Activated naive CD8-positive, alpha-beta T cell treated with anti-CD3 and anti-CD28 coated beads, Interleukin-2, amount 10 ng/mL, durations not matched to agents 7 days and 5 days (primary cell): ENCODE measurements at regions not wholly inside any gene's neighbourhood (a gene's known extent, or its start where the extent isn't known, plus 50 kb on each side); places are given as distances from the start of the nearest gene placed in this dataset.
"Not testable (repeated sequence)": the region's sequence is repeated elsewhere in the genome, so short reads cannot be mapped to it uniquely, and the experiment has no call there.

ENCODE experiments used
- ATAC-seq: fragments of 150-1000 bp; cut with Tn5 transposase; one replicate; pipeline ENCODE4 v1.10.0; 2021; ENCODE audit warnings: low read depth, moderate library complexity
- POLR2A ChIA-PET: fragments of 350-600 bp; sonication (Branson Sonifier 250); formaldehyde crosslinking; loops from one replicate; lab custom pipeline; 2021; ENCODE audit warnings: antibody characterized with exemption; lab: Charles Lee
- DNase-seq: peaks from one replicate; pipeline ENCODE4 v3.0.0; 2021
- H3K27ac Mint-ChIP-seq: one replicate; pipeline ENCODE4 v1.8.0; 2022; ENCODE audit warnings: mild to moderate bottlenecking, mixed read lengths
- H3K27me3 Mint-ChIP-seq: one replicate; pipeline ENCODE4 v1.8.0; 2022; ENCODE audit warnings: mild to moderate bottlenecking, moderate library complexity, mixed read lengths
- H3K36me3 Mint-ChIP-seq: one replicate; pipeline ENCODE4 v1.8.0; 2021; ENCODE audit warnings: mild to moderate bottlenecking, mixed read lengths
- H3K4me1 Mint-ChIP-seq: one replicate; pipeline ENCODE4 v1.8.0; 2021; ENCODE audit warnings: mixed read lengths
- H3K4me3 Mint-ChIP-seq: one replicate; pipeline ENCODE4 v1.8.0; 2022; ENCODE audit warnings: mild to moderate bottlenecking, moderate library complexity, mixed read lengths
- H3K9me3 Mint-ChIP-seq: one replicate; pipeline ENCODE4 v1.8.0; 2021; ENCODE audit warnings: mixed read lengths

DNA sequence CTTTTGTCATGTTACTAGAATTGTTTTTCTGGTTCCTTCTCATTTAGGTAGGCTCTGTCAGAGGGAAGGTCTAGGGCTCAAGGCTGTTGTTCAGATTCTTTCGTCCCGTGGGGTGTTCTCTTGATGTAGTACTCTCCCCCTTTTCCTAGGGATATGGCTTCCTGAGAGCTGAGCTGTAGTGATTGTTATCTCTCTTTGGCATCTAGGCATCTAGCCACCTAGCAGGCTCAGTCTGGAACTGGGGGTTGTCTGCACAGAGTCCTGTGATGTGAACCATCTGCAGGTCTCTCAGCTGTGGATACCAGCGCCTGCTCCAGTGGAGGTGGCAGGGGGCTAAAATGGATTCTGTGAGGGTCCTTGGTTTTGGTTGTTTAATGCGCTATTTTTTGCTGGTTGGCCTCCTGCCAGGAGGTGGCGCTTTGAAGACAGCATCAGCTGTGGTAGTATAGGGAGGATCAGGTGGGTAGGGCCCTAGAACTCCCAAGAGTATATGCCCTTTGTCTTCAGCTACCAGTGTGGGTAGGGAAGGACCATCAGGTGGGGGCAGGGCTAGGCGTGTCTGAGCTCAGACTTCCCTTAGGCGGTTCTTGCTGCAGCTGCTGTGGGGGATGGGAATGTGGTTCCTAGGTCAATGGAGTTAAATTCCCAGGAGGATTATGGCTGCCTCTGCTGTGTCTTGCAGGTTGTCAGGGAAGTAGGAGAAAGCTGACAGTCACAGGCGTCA is 78.1 kb upstream of the RAB40AL start:
- H3K4me1 Mint-ChIP-seq, H3K9me3 Mint-ChIP-seq, H3K27me3 Mint-ChIP-seq, H3K4me3 Mint-ChIP-seq, POLR2A ChIA-PET, H3K36me3 Mint-ChIP-seq, H3K27ac Mint-ChIP-seq, DNase-seq, ATAC-seq: not testable (repeated sequence)

DNA sequence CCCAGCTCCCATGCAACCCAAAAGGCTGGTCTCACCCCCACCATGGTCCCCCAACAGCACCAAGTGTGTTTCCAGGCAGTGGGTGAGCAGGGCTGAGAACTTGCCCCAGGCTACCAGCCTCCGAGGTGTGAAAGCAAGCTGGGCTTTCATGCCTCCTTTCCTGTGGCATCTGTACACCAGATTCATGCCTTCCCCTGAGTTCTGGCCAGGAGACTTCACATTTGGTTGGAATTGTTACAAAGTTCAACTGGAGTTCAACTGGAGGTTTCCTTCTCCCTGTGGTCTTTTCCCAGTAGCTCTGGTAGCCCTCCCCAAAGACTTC is 77.6 kb upstream of the RAB40AL start:
- ATAC-seq = no peak
- Mint-ChIP-seq H3K4me1 (no peaks in the 10 kb centered on the region), H3K27me3 (no peaks in the 10 kb centered on the region), H3K36me3 (no peaks in the 10 kb centered on the region), H3K9me3 (no peaks in the 10 kb centered on the region), H3K4me3 (no peak overlapping the region), H3K27ac (no peak overlapping the region)
- DNase-seq = no peak
- POLR2A ChIA-PET = no interaction called here

DNA sequence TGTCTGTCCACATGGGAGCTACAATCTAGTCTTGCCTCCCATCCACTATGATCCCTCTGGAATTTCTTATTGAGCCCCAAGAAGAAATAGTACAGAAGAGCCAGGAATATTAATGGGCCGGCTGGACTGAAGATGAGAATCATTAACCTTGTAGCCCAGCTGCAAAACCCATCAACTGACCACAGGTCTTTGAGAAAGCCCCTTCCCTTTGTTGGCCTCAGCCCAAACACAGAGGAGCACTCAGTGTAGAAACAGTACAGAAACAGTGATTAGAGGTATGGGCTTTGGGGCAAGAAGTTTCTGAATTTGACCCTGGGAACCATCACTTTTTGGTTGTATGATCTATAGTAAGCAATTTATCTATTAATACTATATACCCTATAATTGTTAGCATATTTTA is 76.8 kb upstream of the RAB40AL start:
- no peaks in the 10 kb centered on the region for H3K9me3 Mint-ChIP-seq
- H3K27me3 Mint-ChIP-seq = no peaks in the 10 kb centered on the region
- POLR2A ChIA-PET = no interaction called here
- ATAC-seq = no peak
- DNase-seq = no peak
- H3K4me3 Mint-ChIP-seq = no peak overlapping the region
- H3K27ac Mint-ChIP-seq = no peak overlapping the region
- no peaks in the 10 kb centered on the region for H3K4me1 Mint-ChIP-seq
- H3K36me3 Mint-ChIP-seq = peaks cover 2% of the 10 kb centered on the region

DNA sequence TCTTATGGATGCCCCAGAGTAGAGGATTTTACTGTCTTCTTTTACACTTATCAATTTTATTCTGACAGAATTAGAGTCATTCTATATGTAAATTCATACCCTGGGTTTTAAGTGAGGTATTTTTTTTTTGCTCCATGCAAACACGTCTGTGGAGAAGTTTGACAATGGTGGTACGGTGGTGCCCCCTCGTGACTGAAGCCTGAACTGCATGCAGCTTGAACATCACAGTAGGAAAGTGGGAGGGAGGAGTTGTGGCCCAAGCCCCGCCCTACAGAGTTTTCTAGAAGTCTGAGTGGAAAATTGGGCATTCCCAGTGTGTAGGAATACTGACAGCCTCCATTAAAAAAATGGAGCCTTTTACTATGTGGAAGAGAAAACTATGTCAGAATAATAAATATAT is 73.3 kb upstream of the RAB40AL start:
- H3K4me3 Mint-ChIP-seq = no peak overlapping the region
- POLR2A ChIA-PET = no interaction called here
- no peaks in the 10 kb centered on the region for H3K4me1 Mint-ChIP-seq
- peak; percentile 77 for DNase-seq
- H3K27ac Mint-ChIP-seq = no peak overlapping the region
- ATAC-seq = peak; percentile 68
- peaks cover 2% of the 10 kb centered on the region for H3K36me3 Mint-ChIP-seq
- no peaks in the 10 kb centered on the region for H3K27me3 Mint-ChIP-seq
- no peaks in the 10 kb centered on the region for H3K9me3 Mint-ChIP-seq

DNA sequence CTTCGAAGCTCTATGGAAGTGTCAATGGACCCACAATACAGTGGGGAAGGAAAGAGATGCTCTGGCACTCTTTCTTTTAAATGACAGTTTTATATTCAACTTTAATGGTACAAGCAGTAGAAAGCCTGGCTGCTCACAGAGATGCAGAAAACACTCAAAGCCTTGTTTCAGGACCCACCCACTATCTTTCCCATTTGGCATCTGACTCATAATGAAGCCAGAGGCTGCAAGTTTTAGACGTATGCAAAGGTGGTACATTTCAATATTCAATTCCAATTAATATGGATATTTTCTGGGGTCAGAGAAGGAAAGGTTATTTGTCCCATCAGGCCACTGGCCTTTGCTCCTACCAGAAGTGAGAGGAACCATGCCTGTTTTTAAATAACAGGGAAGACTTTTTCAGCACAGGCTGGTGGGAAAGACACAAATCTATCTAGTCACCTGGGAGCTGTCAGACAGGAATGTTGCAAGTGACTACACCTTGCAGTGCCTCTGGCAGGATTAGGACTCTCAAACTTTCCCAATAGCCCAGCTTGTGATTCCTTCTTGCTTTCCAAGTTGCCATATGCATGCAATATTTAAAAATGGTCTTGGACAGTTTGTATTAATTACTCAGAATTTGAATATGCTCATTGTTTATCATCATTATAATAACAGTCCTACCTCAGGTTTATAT is 70.0 kb upstream of the RAB40AL start:
- H3K4me1 Mint-ChIP-seq = no peaks in the 10 kb centered on the region
- H3K27me3 Mint-ChIP-seq = no peaks in the 10 kb centered on the region
- DNase-seq (no peak), ATAC-seq (no peak)
- no peak overlapping the region for H3K4me3 Mint-ChIP-seq
- no peak overlapping the region for H3K27ac Mint-ChIP-seq
- POLR2A ChIA-PET = no interaction called here
- no peaks in the 10 kb centered on the region for H3K9me3 Mint-ChIP-seq
- peaks cover 2% of the 10 kb centered on the region for H3K36me3 Mint-ChIP-seq

DNA sequence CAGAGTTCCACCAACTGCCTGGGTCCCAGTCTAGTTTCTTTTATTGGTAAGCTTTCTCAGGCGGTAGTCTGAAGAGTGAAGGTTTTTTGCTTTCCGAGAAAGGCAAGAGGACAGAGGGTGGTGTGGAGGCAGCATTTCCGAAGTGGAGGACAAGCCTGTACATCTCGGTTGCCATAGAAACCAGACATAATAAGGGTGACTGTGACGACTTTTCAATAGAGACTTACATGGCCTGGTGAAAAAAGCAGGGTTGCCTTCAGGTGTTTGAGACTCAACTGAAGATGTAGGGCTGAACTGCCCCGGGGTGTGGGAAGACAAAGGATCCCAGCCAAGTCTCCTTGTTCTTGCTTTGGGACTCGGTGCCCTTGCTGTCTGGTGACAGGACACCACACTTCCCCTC is 53.6 kb upstream of the RAB40AL start:
- no peaks in the 10 kb centered on the region for H3K9me3 Mint-ChIP-seq
- H3K27ac Mint-ChIP-seq = no peak overlapping the region
- H3K4me3 Mint-ChIP-seq = no peak overlapping the region
- ATAC-seq = no peak
- POLR2A ChIA-PET = no interaction called here
- DNase-seq = no peak
- H3K4me1 Mint-ChIP-seq = no peaks in the 10 kb centered on the region
- H3K27me3 Mint-ChIP-seq = no peaks in the 10 kb centered on the region
- peaks cover under 1% of the 10 kb centered on the region for H3K36me3 Mint-ChIP-seq
